A673 (cell line): ENCODE measurements at regions not wholly inside any gene's neighbourhood (a gene's known extent, or its start where the extent isn't known, plus 50 kb on each side); places are given as distances from the start of the nearest gene placed in this dataset.

ENCODE experiments used
- BruUV-seq: library from RNA; stranded (reverse); fragments of 400-500 nt; replicated peaks from 2 replicates; lab custom pipeline; 2021; lab: Mats Ljungman, UMichigan
- CTCF ChIA-PET: fragments of 300-600 bp; sonication (Branson Sonifier 250); formaldehyde crosslinking; loops from one replicate; lab custom pipeline; 2022; ENCODE audit warnings: antibody characterized with exemption; lab: Charles Lee
- POLR2A ChIA-PET: fragments of 300-600 bp; sonication (Branson Sonifier 250); formaldehyde crosslinking; loops from one replicate; lab custom pipeline; 2022; ENCODE audit warnings: antibody characterized with exemption; ENCODE audit not compliant: low non-redundant PET; lab: Charles Lee
- DNase-seq: peaks from one replicate; pipeline ENCODE4 v3.0.0-alpha.2; 2015; ENCODE audit warnings: low spot score
- H3K27ac ChIP-seq: fragments of 200-600 bp; sonication (generic); 2 replicates; pipeline ENCODE4 v1.5.1; 2016; ENCODE audit warnings: mixed run types, low read depth, mild to moderate bottlenecking, mixed read lengths, antibody characterized with exemption, low read length; ENCODE audit not compliant: poor library complexity, severe bottlenecking
- H3K27me3 ChIP-seq: fragments of 200-600 bp; sonication (generic); replicated peaks from 2 replicates; pipeline ENCODE4 v1.6.1; 2017; ENCODE audit warnings: mixed run types, low read depth, mild to moderate bottlenecking, mixed read lengths, antibody characterized with exemption, low read length; ENCODE audit not compliant: insufficient read depth, poor library complexity
- H3K36me3 ChIP-seq: fragments of 200-600 bp; sonication (generic); 2 replicates; pipeline ENCODE4 v1.6.1; 2016; ENCODE audit warnings: mixed run types, mild to moderate bottlenecking, mixed read lengths, antibody characterized with exemption, low read length; ENCODE audit not compliant: insufficient read depth, poor library complexity, severe bottlenecking
- H3K4me1 ChIP-seq: fragments of 200-600 bp; sonication (generic); 2 replicates; pipeline ENCODE4 v1.6.1; 2017; ENCODE audit warnings: mixed run types, mild to moderate bottlenecking, mixed read lengths, antibody characterized with exemption, low read length; ENCODE audit not compliant: insufficient read depth, poor library complexity, severe bottlenecking
- H3K4me3 ChIP-seq: fragments of 200-600 bp; sonication (generic); 2 replicates; pipeline ENCODE4 v1.5.1; 2016; ENCODE audit warnings: low read depth, mixed run types, mild to moderate bottlenecking, mixed read lengths, low read length; ENCODE audit not compliant: poor library complexity, severe bottlenecking
- H3K9me3 ChIP-seq: fragments of 200-600 bp; sonication (generic); 2 replicates; pipeline ENCODE4 v1.6.1; 2016; ENCODE audit warnings: mixed run types, low read depth, mild to moderate bottlenecking, mixed read lengths, antibody characterized with exemption, low read length; ENCODE audit not compliant: poor library complexity, severe bottlenecking
- CTCF ChIP-seq: fragments of 300-800, 200-600 bp; sonication (generic); conservative IDR thresholded peaks from 2 replicates; pipeline ENCODE4 v1.5.1; 2017; ENCODE audit warnings: low read depth, mild to moderate bottlenecking, antibody characterized with exemption, low read length, moderate library complexity, mixed read lengths
- EZH2 ChIP-seq: fragments of 200-600 bp; sonication (generic); IDR thresholded peaks from 2 replicates; pipeline ENCODE4 v1.6.1; 2017; ENCODE audit warnings: borderline replicate concordance, low read depth, mild to moderate bottlenecking, mixed read lengths, antibody characterized with exemption, low read length; ENCODE audit not compliant: poor library complexity, severe bottlenecking
- intact Hi-C: fragments of 100-400 bp; cut with micrococcal nuclease; formaldehyde crosslinking; loops from one replicate; pipeline ENCODE4 v1.10.0; 2022; ENCODE audit not compliant: unreplicated experiment

DNA sequence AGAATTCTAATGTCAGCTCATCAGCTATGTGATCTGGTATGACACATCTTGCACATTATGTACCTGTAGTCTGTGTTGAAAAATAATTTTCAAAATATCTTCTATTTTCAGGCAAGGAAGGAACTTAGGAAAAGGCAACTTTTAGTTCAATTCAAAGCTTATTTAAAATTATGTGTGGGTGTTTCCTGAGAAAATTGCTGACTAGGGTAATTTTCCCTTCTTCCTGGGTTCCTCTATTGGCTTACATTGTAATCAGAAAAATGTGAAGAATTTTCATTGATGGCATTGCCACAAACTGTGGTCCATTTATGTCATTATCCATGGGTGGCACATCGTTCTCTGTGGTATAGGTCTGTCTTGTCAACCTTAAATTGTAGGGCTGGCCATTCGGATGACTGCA lies 328.7 kb upstream of the SGCD start:
- no peak overlapping the region for H3K27ac ChIP-seq
- no peaks in the 10 kb centered on the region for H3K9me3 ChIP-seq
- no peaks in the 10 kb centered on the region for H3K4me1 ChIP-seq
- TF ChIP-seq CTCF: no peak
- TF ChIP-seq EZH2: no peak
- ChIA-PET CTCF (no interaction called here), POLR2A (no interaction called here)
- no TSS peak for BruUV-seq
- H3K4me3 ChIP-seq: no peak overlapping the region
- no peaks in the 10 kb centered on the region for H3K27me3 ChIP-seq
- no peak for DNase-seq
- no peaks in the 10 kb centered on the region for H3K36me3 ChIP-seq
- intact Hi-C loops: no loop called here

DNA sequence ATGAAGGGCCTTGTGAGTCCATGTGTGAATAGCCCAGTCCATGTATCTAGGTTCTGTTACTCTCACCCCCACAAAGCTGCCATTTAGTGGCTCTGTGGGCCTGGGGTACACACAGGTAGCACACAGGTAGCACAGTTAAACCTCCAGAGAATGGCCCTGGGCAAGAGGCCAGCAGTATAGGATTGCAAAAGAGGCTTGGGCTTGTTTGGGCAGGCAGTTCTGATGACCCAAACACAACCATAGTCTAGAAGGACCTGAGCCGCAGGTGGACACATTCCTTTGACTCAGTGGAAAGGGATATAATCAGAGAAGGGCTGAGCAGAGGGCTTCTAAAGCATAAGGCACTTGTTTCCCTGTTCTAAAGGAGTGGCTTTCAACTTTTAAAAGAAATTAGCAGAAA lies 326.8 kb upstream of the SGCD start:
- no peak overlapping the region for H3K4me3 ChIP-seq
- no peaks in the 10 kb centered on the region for H3K27me3 ChIP-seq
- H3K27ac ChIP-seq: no peak overlapping the region
- no peak for TF ChIP-seq CTCF
- no peak for TF ChIP-seq EZH2
- no peaks in the 10 kb centered on the region for H3K9me3 ChIP-seq
- CTCF ChIA-PET: no interaction called here
- H3K4me1 ChIP-seq: no peaks in the 10 kb centered on the region
- no peaks in the 10 kb centered on the region for H3K36me3 ChIP-seq
- no TSS peak for BruUV-seq
- DNase-seq: no peak
- POLR2A ChIA-PET: no interaction called here
- intact Hi-C loops: no loop called here

DNA sequence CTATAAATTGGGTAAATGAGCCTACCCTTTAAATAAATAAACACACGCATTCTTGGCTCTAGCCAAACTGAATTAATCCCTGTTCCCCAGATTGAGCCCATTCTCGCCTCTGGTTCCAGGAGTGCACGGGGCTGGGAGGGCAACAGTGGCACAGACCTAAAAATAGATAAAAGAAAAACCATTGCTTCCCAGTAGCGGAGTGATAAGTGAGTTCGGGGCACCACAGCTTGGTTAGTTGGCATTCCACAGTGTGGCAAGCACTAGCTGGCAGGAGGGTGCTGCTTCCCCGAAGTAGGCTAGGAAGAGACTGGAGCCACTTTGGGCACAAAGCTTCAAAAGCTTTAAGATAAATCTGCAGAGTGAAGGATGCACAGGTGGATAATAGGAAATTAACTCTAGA lies 322.2 kb upstream of the SGCD start:
- POLR2A ChIA-PET: no interaction called here
- no TSS peak for BruUV-seq
- Histone ChIP-seq H3K4me1 (no peaks in the 10 kb centered on the region), H3K4me3 (no peak overlapping the region), H3K27ac (no peak overlapping the region), H3K27me3 (no peaks in the 10 kb centered on the region), H3K9me3 (no peaks in the 10 kb centered on the region), H3K36me3 (no peaks in the 10 kb centered on the region)
- no peak for DNase-seq
- intact Hi-C loops: no loop called here
- CTCF ChIA-PET: no interaction called here
- TF ChIP-seq EZH2 (no peak), CTCF (no peak)
